HL-60 (cell line): ENCODE measurements at regions not wholly inside any gene's neighbourhood (a gene's known extent, or its start where the extent isn't known, plus 50 kb on each side); places are given as distances from the start of the nearest gene placed in this dataset.
"Not testable (repeated sequence)": the region's sequence is repeated elsewhere in the genome, so short reads cannot be mapped to it uniquely, and the experiment has no call there.

ENCODE experiments used
- DNase-seq, 2 experiments: peaks; one replicate each; pipeline ENCODE4 v3.0.0-alpha.2; 2010 to 2020; ENCODE audit warnings: low read depth in 1 of 2, low spot score in 1 of 2
- H3K27ac ChIP-seq: fragments of 250-450 bp; sonication (Bioruptor Pico); replicated peaks from 2 replicates; pipeline ENCODE4 v1.5.1; 2020; ENCODE audit warnings: mild to moderate bottlenecking, moderate library complexity
- H3K27me3 ChIP-seq: fragments of 250-450 bp; sonication (Bioruptor Pico); 2 replicates; pipeline ENCODE4 v1.5.1; 2021; ENCODE audit warnings: mild to moderate bottlenecking, moderate library complexity; ENCODE audit not compliant: insufficient read depth, poor library complexity, severe bottlenecking
- H3K4me3 ChIP-seq: replicated peaks from 2 replicates; pipeline ENCODE4 v1.5.1; 2011; ENCODE audit warnings: mild to moderate bottlenecking, control low read depth, low read length; ENCODE audit not compliant: insufficient read depth
- GABPA ChIP-seq: IDR thresholded peaks from 2 replicates; pipeline ENCODE4 v1.6.1; 2012; ENCODE audit warnings: low read depth
- POLR2AphosphoS5 ChIP-seq: IDR thresholded peaks from 2 replicates; pipeline ENCODE4 v1.6.1; 2012; ENCODE audit warnings: low read depth
- SPI1 ChIP-seq: IDR thresholded peaks from 2 replicates; pipeline ENCODE4 v1.6.1; 2012; ENCODE audit warnings: low read depth, mild to moderate bottlenecking, borderline replicate concordance
- TF ChIP-seq, protein P1 (sequence below): IDR thresholded peaks from one replicate; pipeline ENCODE4 v1.5.1; 2011; ENCODE audit warnings: low read length, control low read depth, inconsistent platforms; ENCODE audit not compliant: insufficient read depth
- TF ChIP-seq, protein P2 (sequence below): IDR thresholded peaks from 2 replicates; pipeline ENCODE4 v1.6.1; 2012; ENCODE audit warnings: low read depth; ENCODE audit not compliant: insufficient replicate concordance

DNA sequence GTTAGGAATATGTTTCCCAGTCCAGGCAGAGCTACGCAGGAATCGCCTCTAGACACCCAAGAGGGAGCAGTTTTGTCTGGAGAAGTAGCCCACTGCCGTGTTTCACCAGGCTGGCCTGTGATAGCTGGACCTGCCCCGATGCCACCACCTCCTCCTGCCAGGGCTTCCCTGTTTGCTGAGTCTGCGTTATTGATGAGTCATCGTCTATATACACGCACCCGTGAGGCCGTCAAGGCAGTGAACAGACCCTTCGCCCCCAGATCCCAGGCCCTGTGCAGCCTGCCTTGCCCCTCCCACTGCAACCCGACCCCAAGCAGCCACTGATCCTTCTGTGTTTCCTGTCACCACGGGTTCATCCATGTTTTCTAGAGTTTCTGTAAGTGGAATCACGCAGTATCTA, 141.9 kb downstream of the IGLL1 start:
- H3K4me3 ChIP-seq, result no peak overlapping the region

DNA sequence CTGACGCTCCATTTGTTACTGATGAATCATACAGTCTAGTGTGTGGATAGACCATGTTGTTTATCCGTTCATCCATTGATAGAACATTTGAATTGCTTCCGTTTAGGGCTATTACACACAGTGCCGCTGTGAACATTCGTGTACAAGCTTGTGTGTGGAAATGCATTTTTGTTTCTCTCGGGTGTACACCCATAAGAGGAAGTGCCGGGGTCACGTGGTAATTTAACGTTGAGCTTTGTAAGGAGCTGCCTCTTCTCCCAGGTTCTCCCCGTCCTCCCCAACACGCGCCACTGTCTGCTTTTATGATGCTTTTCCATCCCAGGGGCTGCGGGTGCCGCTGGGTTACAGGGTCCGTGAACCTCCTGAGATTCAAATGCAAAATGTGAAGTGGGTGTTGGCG, 142.3 kb downstream of the IGLL1 start:
- Histone ChIP-seq H3K4me3 (no peak overlapping the region), H3K27me3 (no peaks in the 10 kb centered on the region), H3K27ac (no peak overlapping the region)
- TF ChIP-seq, protein P1, sequence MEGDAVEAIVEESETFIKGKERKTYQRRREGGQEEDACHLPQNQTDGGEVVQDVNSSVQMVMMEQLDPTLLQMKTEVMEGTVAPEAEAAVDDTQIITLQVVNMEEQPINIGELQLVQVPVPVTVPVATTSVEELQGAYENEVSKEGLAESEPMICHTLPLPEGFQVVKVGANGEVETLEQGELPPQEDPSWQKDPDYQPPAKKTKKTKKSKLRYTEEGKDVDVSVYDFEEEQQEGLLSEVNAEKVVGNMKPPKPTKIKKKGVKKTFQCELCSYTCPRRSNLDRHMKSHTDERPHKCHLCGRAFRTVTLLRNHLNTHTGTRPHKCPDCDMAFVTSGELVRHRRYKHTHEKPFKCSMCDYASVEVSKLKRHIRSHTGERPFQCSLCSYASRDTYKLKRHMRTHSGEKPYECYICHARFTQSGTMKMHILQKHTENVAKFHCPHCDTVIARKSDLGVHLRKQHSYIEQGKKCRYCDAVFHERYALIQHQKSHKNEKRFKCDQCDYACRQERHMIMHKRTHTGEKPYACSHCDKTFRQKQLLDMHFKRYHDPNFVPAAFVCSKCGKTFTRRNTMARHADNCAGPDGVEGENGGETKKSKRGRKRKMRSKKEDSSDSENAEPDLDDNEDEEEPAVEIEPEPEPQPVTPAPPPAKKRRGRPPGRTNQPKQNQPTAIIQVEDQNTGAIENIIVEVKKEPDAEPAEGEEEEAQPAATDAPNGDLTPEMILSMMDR, result no peak
- peak; percentile 83 for TF ChIP-seq SPI1
- TF ChIP-seq POLR2AphosphoS5, result no peak
- DNase-seq, result peak; percentile 20 to 56

More for the DNA sequence above, 141.9 kb downstream of the IGLL1 start:
- H3K27ac ChIP-seq, result no peak overlapping the region
- TF ChIP-seq, protein P1, result no peak
- TF ChIP-seq SPI1 (no peak), GABPA (no peak), POLR2AphosphoS5 (no peak)
- TF ChIP-seq, protein P2, sequence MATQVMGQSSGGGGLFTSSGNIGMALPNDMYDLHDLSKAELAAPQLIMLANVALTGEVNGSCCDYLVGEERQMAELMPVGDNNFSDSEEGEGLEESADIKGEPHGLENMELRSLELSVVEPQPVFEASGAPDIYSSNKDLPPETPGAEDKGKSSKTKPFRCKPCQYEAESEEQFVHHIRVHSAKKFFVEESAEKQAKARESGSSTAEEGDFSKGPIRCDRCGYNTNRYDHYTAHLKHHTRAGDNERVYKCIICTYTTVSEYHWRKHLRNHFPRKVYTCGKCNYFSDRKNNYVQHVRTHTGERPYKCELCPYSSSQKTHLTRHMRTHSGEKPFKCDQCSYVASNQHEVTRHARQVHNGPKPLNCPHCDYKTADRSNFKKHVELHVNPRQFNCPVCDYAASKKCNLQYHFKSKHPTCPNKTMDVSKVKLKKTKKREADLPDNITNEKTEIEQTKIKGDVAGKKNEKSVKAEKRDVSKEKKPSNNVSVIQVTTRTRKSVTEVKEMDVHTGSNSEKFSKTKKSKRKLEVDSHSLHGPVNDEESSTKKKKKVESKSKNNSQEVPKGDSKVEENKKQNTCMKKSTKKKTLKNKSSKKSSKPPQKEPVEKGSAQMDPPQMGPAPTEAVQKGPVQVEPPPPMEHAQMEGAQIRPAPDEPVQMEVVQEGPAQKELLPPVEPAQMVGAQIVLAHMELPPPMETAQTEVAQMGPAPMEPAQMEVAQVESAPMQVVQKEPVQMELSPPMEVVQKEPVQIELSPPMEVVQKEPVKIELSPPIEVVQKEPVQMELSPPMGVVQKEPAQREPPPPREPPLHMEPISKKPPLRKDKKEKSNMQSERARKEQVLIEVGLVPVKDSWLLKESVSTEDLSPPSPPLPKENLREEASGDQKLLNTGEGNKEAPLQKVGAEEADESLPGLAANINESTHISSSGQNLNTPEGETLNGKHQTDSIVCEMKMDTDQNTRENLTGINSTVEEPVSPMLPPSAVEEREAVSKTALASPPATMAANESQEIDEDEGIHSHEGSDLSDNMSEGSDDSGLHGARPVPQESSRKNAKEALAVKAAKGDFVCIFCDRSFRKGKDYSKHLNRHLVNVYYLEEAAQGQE, result no peak
- DNase-seq, result no peak
- H3K27me3 ChIP-seq, result no peaks in the 10 kb centered on the region

DNA sequence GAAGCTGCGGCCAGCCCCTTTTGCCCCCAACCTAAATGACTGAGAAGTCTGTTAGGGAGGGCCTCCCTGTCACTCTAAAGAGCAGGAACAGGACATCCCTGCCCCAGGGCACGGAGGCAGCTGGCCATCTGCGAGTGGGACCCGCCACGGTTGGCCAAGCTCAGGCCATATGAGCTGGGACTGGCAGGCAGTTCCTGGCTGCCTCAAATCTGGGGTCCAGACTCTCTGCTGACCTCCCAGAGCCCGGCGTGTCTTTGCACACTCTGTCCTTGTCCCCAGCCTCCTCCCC, 143.0 kb downstream of the IGLL1 start:
- not testable (repeated sequence) for H3K4me3 ChIP-seq, H3K27me3 ChIP-seq, DNase-seq, H3K27ac ChIP-seq

DNA sequence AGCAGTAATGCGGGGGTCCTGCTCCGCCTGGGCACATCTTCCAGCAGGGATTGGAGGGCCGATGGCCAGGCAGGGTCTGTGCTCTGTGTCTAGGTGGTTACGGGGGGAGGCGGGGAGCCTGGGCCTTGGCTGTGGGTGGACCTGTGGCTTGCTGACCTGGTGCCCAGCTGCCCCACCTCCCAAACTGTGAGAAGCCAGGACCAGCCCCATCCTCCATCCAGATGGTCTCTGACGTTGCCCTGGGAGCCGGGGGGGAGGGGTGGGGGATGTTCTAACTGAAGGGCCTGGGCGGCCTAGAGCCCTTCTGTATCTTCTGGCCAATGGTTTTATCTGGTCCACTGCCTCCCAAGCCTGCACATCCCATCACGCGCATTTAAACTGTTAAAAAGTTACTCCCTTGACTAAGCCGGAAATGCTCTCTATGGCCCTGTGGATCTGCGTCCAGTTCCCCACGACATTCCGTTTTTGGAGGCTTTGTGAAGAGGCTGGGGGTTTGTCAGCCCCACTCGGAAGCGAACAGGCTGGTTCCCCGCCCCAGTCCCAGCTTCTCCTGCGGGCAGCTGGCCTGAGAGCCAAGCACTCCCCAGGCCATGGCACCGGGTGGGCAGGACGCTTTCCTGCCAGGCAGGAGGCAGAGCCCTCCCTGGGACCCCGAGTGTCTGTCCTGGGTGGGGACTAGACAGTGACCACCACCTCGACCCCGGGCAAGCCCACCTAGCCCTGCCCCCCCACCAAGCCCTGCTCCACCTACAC, 143.6 kb downstream of the IGLL1 start:
- H3K27me3 ChIP-seq, DNase-seq, H3K4me3 ChIP-seq, H3K27ac ChIP-seq: not testable (repeated sequence)

DNA sequence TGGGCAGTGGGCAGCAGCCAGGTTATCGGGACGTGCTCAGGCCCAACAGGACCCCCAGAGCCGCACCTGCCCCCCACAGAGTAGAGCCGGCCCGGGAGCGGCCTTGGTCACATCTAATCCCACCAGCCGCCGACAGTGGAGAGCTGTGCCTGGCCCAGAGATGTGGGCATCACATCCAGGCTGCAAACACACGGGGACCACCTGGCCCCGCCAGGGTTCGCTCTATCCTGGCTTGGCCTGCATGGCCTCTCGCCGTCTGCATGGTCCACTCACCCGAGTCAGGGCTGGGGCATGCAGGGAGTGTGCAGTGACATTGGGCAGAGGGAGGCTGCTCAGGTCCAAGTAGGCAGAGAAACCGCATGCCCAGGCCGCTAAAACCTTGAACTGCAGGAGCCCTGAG, 144.9 kb downstream of the IGLL1 start:
- not testable (repeated sequence) for H3K4me3 ChIP-seq, H3K27ac ChIP-seq, DNase-seq, H3K27me3 ChIP-seq

DNA sequence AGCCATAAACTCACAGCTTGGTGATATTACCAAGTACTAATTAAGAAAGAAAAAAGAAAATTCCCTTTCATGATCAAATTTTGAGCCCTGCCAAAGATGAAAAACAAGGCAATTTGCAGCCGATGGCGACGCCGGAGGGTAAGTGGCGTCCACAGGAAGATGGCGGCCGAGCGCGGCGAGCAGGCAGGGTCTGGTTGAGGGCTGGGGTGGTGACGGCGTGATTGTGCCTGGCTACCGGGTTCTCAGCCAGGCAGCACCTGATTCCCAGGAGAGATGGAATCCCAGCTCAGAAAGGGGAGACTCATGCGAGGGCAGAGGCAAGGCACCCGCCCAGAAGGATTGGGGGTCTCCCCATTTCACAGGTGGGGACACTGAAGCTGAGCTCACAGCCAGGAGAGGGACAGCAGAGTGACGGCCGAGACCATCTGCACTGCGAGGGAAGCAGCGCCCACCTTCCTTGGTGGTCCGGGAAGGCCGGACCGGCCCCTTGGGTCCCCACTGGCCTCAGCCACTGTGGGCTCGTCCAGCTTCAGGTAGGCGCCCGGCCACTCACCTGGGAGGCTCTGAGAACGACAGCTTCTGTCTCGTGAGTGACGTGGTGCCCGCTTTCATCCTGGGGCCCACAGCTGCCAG, 145.8 kb downstream of the IGLL1 start:
- not testable (repeated sequence) for H3K27ac ChIP-seq, DNase-seq, H3K27me3 ChIP-seq, H3K4me3 ChIP-seq
